Posterior cingulate gyrus (tissue), 11 donors: ENCODE measurements at regions not wholly inside any gene's neighbourhood (a gene's known extent, or its start where the extent isn't known, plus 50 kb on each side); places are given as distances from the start of the nearest gene placed in this dataset.
A peak's percentile ranks its signal among the peaks of the same experiment; 100 is the strongest.

Source experiments
- DNase-seq, 10 donors: peaks; one replicate each; pipeline versions ENCODE4 v3.0.0 to v3.0.0-alpha.2; 2020 to 2021; ENCODE audit warnings: mixed read lengths in 3 of 10
- intact Hi-C: fragments of 100-400 bp; cut with DNase I; formaldehyde crosslinking; loops from one replicate; pipeline ENCODE4 v1.15.1; 2023

- intact Hi-C loops: no loop called here
- DNase-seq: no peak
Measured at GRCh38 chr2:107595285-107595684, 231.4 kb upstream of the RGPD4 start.

DNA sequence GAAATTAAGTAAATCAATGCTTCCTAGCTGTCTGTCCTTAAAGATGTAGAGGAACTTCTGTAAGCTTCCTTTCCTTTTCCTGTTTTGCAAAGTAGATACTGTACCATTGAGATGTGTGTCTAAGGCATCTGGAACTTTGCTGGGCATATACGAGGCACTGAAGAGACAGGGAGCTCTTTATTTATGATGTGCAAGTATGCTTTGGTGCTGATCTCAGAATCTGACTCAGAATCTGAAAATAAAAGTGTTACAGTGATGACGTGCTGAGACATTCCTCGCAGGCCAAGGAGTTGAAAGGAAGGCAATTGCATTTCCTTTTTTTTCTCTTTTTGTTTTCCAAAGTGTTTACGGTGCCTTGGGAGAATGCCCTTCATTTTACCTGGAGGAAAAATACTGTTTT lies 230.9 kb upstream of the RGPD4 start:
- DNase-seq: no peak
- intact Hi-C loops: no loop called here

- no peak for DNase-seq
- intact Hi-C loops: no loop called here
Measured at GRCh38 chr2:107597507-107597906, 229.2 kb upstream of the RGPD4 start.

GRCh38 chr2:107602801-107603200 lies 223.9 kb upstream of the RGPD4 start:
- DNase-seq: no peak
- intact Hi-C loops: no loop called here

GRCh38 chr2:107607054-107607453 lies 219.6 kb upstream of the RGPD4 start:
- DNase-seq: no peak
- intact Hi-C loops: no loop called here

DNA sequence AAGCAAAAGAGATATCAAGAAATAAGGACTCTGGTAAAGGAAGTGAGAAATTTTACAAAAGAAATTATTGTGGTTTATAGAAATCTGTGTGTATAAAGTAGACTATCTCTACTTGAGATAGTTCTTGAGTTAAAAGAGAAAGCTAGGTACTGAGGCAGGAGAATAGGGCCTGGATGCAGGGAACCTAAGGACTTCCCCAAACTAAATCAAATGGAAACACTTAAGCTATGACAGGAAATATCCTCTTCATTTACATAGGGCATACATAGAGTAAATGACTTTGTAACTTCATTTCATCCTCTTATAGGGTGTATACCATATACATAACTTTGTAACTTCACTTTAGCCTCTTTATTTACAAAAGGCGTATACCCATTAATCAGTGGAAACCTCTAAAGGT lies 219.2 kb upstream of the RGPD4 start:
- DNase-seq: no peak
- intact Hi-C loops: no loop called here

DNA sequence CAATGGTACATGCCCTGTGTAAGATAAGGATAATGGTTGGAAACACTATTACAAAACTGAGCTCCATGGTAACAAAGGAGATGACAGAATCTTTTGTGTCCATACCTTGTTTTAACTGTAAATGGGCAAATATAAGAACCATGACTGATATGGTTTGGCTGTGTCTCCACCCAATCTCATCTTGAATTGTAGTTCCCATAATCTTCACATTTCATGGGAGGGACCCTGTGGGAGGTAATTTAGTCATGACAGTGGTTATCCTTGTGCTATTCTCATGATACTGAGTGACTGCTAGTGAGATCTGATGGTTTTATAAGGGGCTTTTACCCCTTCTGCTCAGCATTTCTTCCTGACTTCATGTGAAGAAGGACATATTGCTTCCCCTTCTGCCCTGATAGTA lies 211.7 kb upstream of the RGPD4 start:
- no peak for DNase-seq
- intact Hi-C loops: no loop called here

DNA sequence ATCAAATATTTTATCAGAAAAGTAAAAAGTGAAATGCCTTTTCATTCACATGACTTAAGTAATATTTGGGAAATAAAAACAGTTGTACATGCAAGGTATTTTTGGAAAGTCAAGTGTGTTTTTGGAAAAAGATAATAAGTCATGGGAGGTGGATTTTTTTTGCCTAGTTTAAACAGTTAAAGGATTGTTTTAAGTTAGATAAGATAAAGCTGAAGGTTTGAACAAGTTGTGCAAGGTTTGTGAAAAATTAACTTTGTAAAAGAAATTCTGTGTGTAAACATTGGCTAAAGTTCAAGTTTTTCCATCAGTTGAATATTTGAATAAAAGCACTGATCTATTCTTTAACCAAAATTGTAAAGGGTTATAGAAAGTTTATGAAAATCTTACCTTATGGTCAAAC lies 207.9 kb upstream of the RGPD4 start:
- intact Hi-C loops: no loop called here
- no peak for DNase-seq

DNA sequence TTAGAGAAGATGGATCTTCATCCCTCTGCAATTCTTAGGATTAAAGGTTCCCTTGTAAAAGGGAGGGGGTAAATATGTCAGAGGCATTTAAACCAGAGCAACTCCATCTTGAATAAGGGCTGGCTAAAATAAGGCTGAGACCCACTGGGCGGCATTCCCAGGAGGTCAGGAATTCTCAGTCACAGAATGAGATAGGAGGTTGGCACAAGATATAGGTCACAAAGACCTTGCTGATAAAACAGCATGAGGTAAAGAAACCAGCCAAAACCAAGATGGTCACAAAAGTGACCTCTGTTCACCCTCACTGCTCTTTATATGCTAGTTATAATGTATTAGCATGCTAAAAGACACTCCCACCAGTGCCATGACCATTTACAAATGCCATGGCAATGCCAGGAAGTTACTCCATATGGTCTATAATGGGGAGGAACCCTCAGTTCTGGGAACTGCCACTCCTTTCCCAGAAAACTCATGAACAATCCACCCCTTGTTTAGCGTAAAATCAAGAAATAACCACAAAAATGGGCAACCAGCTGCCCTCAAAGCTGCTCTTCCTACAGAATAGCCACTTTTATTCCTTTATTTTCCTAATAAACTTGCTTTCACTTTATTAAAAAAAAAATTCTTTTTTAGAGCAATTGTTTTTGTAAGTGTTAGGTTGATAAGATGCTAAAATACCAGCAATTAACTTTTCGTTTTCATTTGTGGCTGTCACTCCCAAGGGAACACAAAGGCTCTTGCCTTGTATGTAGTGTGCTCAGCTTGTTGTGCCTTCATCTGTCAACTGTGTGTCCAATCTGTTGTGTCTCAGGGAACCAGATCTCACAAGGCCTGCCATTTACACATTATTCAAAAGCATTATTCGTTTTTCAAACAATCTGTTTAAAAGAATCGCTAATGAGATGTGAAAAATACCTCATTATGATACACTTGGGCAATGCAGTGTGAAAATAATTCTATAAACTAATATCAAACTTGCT lies 205.2 kb upstream of the RGPD4 start:
- no peak for DNase-seq
- intact Hi-C loops: no loop called here

DNA sequence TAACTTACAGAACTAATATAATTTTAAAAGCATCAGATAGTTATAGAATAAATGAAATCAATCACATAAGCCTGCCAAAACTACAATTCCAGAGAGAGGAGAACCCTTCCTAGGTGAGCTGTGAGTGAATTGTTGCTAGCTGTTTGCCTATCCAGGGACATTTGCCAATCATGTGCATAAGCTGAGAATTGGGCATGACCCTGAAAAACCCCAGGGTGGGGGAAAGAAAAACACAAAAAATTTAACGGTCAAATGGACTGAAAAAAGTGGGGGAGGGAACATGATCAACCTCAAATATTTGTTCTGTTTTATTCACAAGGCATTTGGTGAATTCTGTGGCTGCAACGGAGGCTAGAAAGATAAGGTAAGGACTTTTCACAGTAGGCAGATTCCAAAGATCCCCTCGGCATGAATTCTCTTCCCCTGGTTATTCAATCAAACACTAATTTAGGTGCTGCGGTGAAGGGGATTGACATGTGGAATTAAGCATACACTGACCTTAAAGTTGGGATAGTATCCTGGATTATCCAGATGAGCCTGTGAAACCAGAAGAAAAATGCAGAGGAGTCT lies 203.9 kb upstream of the RGPD4 start:
- DNase-seq: no peak
- intact Hi-C loops: no loop called here

DNA sequence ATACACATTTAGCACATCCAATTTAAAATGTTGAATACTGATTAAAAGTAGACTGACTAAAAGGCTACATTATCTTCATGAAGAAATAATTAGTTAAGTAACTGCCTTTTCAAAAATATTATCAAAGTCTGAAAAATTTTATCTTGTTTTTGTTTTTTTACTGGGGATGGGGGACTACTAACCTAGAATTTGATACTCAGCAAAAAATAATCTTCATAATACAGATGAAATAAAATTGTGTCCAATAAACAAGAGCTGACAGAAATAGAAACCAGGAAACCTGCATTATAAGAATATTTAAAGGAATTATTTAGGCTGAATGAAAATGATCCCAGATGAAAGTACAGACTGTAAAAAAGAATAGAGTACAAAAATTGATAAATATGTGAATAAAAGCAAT lies 200.7 kb upstream of the RGPD4 start:
- DNase-seq: no peak
- intact Hi-C loops: no loop called here

GRCh38 chr2:107627164-107627563 lies 199.5 kb upstream of the RGPD4 start:
- intact Hi-C loops: no loop called here
- no peak for DNase-seq

DNA sequence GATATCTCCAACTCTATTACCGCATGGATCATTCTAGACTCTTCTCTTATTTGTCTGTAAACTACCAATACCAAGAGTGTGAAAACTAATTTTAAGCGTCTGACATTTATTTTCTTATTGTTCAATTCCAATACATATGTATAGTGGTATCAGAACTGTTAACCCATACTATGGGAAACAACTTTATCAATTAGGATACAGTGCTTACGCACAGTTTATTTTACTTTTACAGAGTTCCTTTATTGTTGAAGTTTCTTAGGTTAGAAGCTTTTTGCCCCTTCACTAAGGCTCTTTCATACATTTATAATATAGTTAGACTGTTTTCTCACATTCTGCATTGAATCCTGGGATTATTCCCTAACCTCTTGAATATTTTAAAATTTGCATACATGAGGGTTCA lies 198.8 kb upstream of the RGPD4 start:
- DNase-seq: no peak
- intact Hi-C loops: no loop called here

- intact Hi-C loops: no loop called here
Measured at GRCh38 chr2:107633580-107634147, 193.0 kb upstream of the RGPD4 start.

DNA sequence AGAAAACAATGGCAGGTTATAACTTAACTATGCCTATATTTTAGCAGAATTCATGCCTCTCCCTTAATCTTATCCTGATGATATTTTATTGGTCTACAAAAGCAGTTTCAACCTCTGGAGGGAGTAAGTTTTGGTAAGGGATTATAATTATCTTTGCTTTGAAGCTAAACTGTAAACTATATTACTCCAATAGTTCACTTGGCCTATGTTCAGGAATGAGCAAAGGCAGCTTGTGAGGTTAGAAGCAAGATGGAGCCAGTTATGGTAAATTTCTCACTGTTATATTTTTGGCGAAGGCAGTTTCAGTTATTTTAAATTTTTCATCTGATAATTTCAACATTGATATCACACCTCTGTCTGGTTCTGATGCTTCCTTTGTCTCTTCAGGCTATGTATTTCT lies 192.5 kb upstream of the RGPD4 start:
- intact Hi-C loops: no loop called here
- no peak for DNase-seq

More at GRCh38 chr2:107633580-107634147, 193.0 kb upstream of the RGPD4 start:
- no peak for DNase-seq

- intact Hi-C loops: no loop called here
- DNase-seq: no peak
Measured at GRCh38 chr2:107635883-107636282, 190.8 kb upstream of the RGPD4 start.

GRCh38 chr2:107645586-107645985 lies 181.1 kb upstream of the RGPD4 start:
- intact Hi-C loops: no loop called here
- no peak for DNase-seq

DNA sequence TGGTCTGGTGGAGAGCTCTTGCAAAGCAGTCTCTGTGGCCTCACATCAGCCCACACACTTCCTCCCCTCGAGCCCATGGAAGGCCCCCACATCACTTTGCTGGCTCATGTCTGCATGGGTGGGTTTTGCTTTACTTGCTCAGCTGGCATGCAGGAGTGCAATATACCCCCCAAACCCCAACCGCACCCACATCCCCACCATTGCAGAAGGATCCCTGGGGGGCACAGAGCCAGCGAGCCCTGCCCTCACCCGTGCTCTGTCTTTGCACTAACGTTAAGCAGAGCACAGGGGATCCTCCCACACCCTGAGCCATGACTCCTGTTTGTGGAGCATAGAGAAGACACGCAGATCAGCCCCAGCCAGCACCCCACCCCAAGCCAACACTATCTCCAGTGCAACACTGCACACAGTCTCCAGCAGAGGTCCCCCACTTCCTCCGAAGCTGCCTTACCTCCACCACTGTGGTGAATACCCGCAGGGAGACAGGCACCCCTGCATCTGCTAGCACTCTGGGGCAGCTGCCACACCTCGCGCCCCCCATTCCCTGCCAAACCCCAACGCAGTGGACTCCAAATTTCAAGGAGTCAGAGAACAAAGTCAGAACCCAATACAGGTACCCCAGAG lies 177.8 kb upstream of the RGPD4 start:
- peak in 1 of 10 donors; percentile 59 for DNase-seq
- intact Hi-C loops: no loop called here

- no peak for DNase-seq
- intact Hi-C loops: no loop called here
Measured at GRCh38 chr2:107657049-107657448, 169.6 kb upstream of the RGPD4 start.

GRCh38 chr2:107663632-107664031 lies 163.1 kb upstream of the RGPD4 start:
- no peak for DNase-seq
- intact Hi-C loops: no loop called here

- intact Hi-C loops: no loop called here
- DNase-seq: no peak
Measured at GRCh38 chr2:107669335-107669734, 157.4 kb upstream of the RGPD4 start.
